ENCODE measurements at regions not wholly inside any gene's neighbourhood (a gene's known extent, or its start where the extent isn't known, plus 50 kb on each side); places are given as distances from the start of the nearest gene placed in this dataset.

DNA sequence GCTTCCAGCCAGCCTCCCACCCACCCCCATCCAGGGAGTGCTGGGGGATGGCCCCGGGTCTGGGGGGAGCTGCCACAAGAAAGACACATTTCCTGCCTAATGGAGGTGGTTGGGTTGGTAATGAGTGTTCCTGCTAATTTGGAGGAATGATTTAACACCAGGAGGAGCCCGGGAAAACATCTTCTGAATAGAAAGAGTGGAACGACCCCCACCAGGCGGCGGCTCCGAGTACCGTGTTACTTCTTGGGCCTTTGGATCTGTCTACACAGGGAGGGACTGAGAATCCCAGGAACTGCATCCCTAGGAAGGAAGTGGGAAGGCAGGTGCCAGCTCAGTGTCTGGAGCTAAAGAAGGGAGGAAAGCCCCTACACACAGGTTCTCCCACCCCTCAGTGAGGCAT lies 64.6 kb downstream of the TSPAN17 start:
- no peak overlapping the region for H3K4me3 ChIP-seq (replicated peaks; ENCODE audit: insufficient read depth, low read length)
- H3K27ac ChIP-seq (replicated peaks) = no peak overlapping the region
- no peak for DNase-seq (ENCODE audit: low read depth in 1 of 2, low spot score in 1 of 2)
- H3K27me3 ChIP-seq (ENCODE audit: insufficient read depth, poor library complexity, severe bottlenecking) = peaks cover 2% of the 10 kb centered on the region
- TF ChIP-seq SPI1 (IDR thresholded peaks at IDR 0.05; ENCODE audit: borderline replicate concordance, low read depth) (no peak), GABPA (IDR thresholded peaks at IDR 0.05; ENCODE audit: low read depth) (no peak), POLR2AphosphoS5 (IDR thresholded peaks at IDR 0.05; ENCODE audit: low read depth) (no peak)
- TF ChIP-seq, protein P1, sequence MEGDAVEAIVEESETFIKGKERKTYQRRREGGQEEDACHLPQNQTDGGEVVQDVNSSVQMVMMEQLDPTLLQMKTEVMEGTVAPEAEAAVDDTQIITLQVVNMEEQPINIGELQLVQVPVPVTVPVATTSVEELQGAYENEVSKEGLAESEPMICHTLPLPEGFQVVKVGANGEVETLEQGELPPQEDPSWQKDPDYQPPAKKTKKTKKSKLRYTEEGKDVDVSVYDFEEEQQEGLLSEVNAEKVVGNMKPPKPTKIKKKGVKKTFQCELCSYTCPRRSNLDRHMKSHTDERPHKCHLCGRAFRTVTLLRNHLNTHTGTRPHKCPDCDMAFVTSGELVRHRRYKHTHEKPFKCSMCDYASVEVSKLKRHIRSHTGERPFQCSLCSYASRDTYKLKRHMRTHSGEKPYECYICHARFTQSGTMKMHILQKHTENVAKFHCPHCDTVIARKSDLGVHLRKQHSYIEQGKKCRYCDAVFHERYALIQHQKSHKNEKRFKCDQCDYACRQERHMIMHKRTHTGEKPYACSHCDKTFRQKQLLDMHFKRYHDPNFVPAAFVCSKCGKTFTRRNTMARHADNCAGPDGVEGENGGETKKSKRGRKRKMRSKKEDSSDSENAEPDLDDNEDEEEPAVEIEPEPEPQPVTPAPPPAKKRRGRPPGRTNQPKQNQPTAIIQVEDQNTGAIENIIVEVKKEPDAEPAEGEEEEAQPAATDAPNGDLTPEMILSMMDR (IDR thresholded peaks at IDR 0.05; ENCODE audit: insufficient read depth, low read length) = no peak
- TF ChIP-seq, protein P2, sequence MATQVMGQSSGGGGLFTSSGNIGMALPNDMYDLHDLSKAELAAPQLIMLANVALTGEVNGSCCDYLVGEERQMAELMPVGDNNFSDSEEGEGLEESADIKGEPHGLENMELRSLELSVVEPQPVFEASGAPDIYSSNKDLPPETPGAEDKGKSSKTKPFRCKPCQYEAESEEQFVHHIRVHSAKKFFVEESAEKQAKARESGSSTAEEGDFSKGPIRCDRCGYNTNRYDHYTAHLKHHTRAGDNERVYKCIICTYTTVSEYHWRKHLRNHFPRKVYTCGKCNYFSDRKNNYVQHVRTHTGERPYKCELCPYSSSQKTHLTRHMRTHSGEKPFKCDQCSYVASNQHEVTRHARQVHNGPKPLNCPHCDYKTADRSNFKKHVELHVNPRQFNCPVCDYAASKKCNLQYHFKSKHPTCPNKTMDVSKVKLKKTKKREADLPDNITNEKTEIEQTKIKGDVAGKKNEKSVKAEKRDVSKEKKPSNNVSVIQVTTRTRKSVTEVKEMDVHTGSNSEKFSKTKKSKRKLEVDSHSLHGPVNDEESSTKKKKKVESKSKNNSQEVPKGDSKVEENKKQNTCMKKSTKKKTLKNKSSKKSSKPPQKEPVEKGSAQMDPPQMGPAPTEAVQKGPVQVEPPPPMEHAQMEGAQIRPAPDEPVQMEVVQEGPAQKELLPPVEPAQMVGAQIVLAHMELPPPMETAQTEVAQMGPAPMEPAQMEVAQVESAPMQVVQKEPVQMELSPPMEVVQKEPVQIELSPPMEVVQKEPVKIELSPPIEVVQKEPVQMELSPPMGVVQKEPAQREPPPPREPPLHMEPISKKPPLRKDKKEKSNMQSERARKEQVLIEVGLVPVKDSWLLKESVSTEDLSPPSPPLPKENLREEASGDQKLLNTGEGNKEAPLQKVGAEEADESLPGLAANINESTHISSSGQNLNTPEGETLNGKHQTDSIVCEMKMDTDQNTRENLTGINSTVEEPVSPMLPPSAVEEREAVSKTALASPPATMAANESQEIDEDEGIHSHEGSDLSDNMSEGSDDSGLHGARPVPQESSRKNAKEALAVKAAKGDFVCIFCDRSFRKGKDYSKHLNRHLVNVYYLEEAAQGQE (IDR thresholded peaks at IDR 0.05; ENCODE audit: insufficient replicate concordance, low read depth) = no peak

DNA sequence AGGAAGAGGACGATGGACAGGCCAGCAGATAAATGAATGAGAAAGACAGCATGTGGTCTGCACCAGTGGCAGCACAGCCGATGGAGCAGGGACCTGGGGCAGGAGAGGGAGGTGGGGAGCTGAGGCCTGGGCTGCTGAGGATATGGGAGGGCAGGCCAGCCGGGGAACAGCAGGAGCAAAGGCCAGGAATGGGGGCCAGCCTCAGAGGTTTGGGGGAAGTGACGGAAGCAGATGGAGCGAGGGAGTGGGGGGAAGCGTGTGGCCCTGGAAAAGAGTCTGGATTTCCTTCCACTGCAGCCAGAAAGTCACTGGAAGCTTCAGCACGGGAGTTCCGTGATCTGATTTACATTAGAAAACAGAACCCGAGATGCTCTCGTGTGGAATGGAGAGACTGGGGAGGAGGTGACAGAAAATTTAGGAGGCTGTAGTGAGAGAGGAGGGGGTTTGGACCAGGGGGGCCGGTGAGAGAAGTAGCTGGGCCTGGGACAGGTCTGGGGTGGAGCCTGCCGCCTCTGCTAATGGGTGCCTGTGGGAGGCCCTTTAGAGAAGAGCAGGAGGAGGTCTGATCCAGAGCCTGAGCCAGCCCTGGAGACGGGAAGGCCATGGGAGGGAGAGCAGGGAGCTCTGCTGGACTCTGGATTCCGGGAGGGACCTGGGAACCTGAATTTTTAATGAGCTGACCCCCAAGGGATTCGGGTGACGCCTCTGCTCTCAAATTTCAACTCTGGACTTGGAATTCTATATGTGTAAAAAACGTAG lies 65.4 kb downstream of the TSPAN17 start:
- no peak for DNase-seq (ENCODE audit: low read depth in 1 of 2, low spot score in 1 of 2)
- Histone ChIP-seq H3K4me3 (replicated peaks; ENCODE audit: insufficient read depth, low read length) (no peak overlapping the region), H3K27ac (replicated peaks) (no peak overlapping the region), H3K27me3 (ENCODE audit: insufficient read depth, poor library complexity, severe bottlenecking) (peaks cover 2% of the 10 kb centered on the region)
- TF ChIP-seq, protein P1 (IDR thresholded peaks at IDR 0.05; ENCODE audit: insufficient read depth, low read length) = no peak
- TF ChIP-seq GABPA (IDR thresholded peaks at IDR 0.05; ENCODE audit: low read depth) (no peak), POLR2AphosphoS5 (IDR thresholded peaks at IDR 0.05; ENCODE audit: low read depth) (no peak)
- TF ChIP-seq, protein P2 (IDR thresholded peaks at IDR 0.05; ENCODE audit: insufficient replicate concordance, low read depth) = no peak

DNA sequence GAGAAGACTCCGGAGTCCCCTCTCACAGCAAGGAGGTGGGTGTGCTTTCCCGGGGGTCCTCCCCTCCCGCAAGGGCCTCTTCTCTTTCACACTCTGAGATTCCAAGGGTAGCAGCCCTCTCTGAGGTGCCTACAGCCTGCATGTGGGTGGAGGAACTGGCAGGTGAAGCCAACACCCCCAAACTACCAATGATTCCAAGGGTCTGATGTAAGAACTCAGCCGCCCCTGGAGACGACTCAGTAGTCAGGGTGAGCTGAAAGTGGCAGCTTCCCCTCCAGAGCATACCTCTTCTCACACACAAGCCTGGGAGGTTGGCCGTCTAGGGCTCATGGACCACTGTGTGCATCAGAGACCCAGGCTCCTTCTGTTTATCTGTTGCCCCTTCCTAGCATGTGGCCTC lies 66.1 kb downstream of the TSPAN17 start:
- Histone ChIP-seq H3K27ac (replicated peaks) (no peak overlapping the region), H3K4me3 (replicated peaks; ENCODE audit: insufficient read depth, low read length) (no peak overlapping the region), H3K27me3 (ENCODE audit: insufficient read depth, poor library complexity, severe bottlenecking) (peaks cover 2% of the 10 kb centered on the region)
- no peak for DNase-seq (ENCODE audit: low read depth in 1 of 2, low spot score in 1 of 2)
- no peak for TF ChIP-seq GABPA (IDR thresholded peaks at IDR 0.05; ENCODE audit: low read depth)
- TF ChIP-seq, protein P1 (IDR thresholded peaks at IDR 0.05; ENCODE audit: insufficient read depth, low read length) = no peak
- TF ChIP-seq, protein P2 (IDR thresholded peaks at IDR 0.05; ENCODE audit: insufficient replicate concordance, low read depth) = no peak
- TF ChIP-seq SPI1 (IDR thresholded peaks at IDR 0.05; ENCODE audit: borderline replicate concordance, low read depth) = no peak
- TF ChIP-seq POLR2AphosphoS5 (IDR thresholded peaks at IDR 0.05; ENCODE audit: low read depth) = no peak

All from HL-60 (cell line).